Memory B cell (primary cell): ENCODE measurements at regions not wholly inside any gene's neighbourhood (a gene's known extent, or its start where the extent isn't known, plus 50 kb on each side); places are given as distances from the start of the nearest gene placed in this dataset.
A peak's percentile ranks its signal among the peaks of the same experiment; 100 is the strongest.
"Not testable (repeated sequence)": the region's sequence is repeated elsewhere in the genome, so short reads cannot be mapped to it uniquely, and the experiment has no call there.

Experiments
- ATAC-seq: fragments of 150-1000 bp; cut with Tn5 transposase; 2 replicates; pipeline ENCODE4 v1.10.0; 2021; ENCODE audit warnings: low read depth, mild to moderate bottlenecking, moderate library complexity
- DNase-seq, 2 donors: peaks; one replicate each; pipeline ENCODE4 v3.0.0; 2022; ENCODE audit warnings: low spot score in 2 of 2
- H3K27ac Mint-ChIP-seq: one replicate; pipeline ENCODE4 v1.8.0; 2022; ENCODE audit warnings: mild to moderate bottlenecking, moderate library complexity, mixed read lengths
- H3K27me3 Mint-ChIP-seq: one replicate; pipeline ENCODE4 v1.8.0; 2022; ENCODE audit warnings: mixed read lengths
- H3K36me3 Mint-ChIP-seq: one replicate; pipeline ENCODE4 v1.8.0; 2022; ENCODE audit warnings: mild to moderate bottlenecking, mixed read lengths
- H3K4me1 Mint-ChIP-seq: one replicate; pipeline ENCODE4 v1.8.0; 2022; ENCODE audit warnings: mixed read lengths
- H3K4me3 Mint-ChIP-seq: one replicate; pipeline ENCODE4 v1.8.0; 2022; ENCODE audit warnings: mild to moderate bottlenecking, moderate library complexity, mixed read lengths
- H3K9me3 Mint-ChIP-seq: one replicate; pipeline ENCODE4 v1.8.0; 2022; ENCODE audit warnings: mixed read lengths

- H3K36me3 Mint-ChIP-seq, result no peaks in the 10 kb centered on the region
- no peak for ATAC-seq
- no peaks in the 10 kb centered on the region for H3K9me3 Mint-ChIP-seq
- DNase-seq, result no peak
- H3K27ac Mint-ChIP-seq, result no peak overlapping the region
- H3K4me1 Mint-ChIP-seq, result no peaks in the 10 kb centered on the region
- H3K27me3 Mint-ChIP-seq, result peaks cover under 1% of the 10 kb centered on the region
- H3K4me3 Mint-ChIP-seq, result no peak overlapping the region
Measured at GRCh38 chr2:71927757-71928715, 219.6 kb downstream of the CYP26B1 start.

GRCh38 chr2:71926876-71927756 lies 220.5 kb downstream of the CYP26B1 start:
- DNase-seq (no peak), ATAC-seq (no peak)
- H3K4me1 Mint-ChIP-seq, result no peaks in the 10 kb centered on the region
- H3K27ac Mint-ChIP-seq, result no peak overlapping the region
- no peaks in the 10 kb centered on the region for H3K36me3 Mint-ChIP-seq
- H3K4me3 Mint-ChIP-seq, result no peak overlapping the region
- H3K27me3 Mint-ChIP-seq, result no peaks in the 10 kb centered on the region
- no peaks in the 10 kb centered on the region for H3K9me3 Mint-ChIP-seq

DNA sequence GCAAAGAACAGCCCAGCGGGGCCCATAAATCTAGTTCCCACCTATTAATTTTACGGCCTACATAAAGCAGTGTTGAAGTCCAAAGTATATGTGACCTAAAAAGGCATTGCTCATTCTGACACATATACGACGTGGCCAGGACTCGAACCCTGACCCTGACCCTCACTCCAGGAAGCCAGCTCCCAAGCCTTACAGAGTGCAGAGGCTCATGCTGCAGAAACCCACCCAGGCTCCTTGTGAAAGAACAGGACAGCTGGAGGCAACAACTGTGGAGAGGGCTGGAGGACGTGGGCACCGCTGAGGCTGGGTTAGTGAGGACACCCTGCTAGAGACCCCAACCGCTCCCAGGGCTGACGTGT lies 221.6 kb downstream of the CYP26B1 start:
- no peak overlapping the region for H3K27ac Mint-ChIP-seq
- H3K36me3 Mint-ChIP-seq, result no peaks in the 10 kb centered on the region
- ATAC-seq (no peak), DNase-seq (no peak)
- H3K9me3 Mint-ChIP-seq, result no peaks in the 10 kb centered on the region
- no peaks in the 10 kb centered on the region for H3K27me3 Mint-ChIP-seq
- no peaks in the 10 kb centered on the region for H3K4me1 Mint-ChIP-seq
- no peak overlapping the region for H3K4me3 Mint-ChIP-seq

- Mint-ChIP-seq H3K4me1 (no peaks in the 10 kb centered on the region), H3K4me3 (no peak overlapping the region), H3K27me3 (no peaks in the 10 kb centered on the region), H3K27ac (no peak overlapping the region), H3K9me3 (no peaks in the 10 kb centered on the region), H3K36me3 (no peaks in the 10 kb centered on the region)
- ATAC-seq (no peak), DNase-seq (no peak)
Measured at GRCh38 chr2:71925268-71926088, 222.2 kb downstream of the CYP26B1 start.

- no peaks in the 10 kb centered on the region for H3K9me3 Mint-ChIP-seq
- no peak overlapping the region for H3K4me3 Mint-ChIP-seq
- no peaks in the 10 kb centered on the region for H3K27me3 Mint-ChIP-seq
- no peak overlapping the region for H3K27ac Mint-ChIP-seq
- ATAC-seq, result peak; percentile 38
- peak; percentile 35 to 46 for DNase-seq
- no peaks in the 10 kb centered on the region for H3K4me1 Mint-ChIP-seq
- no peaks in the 10 kb centered on the region for H3K36me3 Mint-ChIP-seq
Measured at GRCh38 chr2:71923887-71924533, 223.7 kb downstream of the CYP26B1 start.

DNA sequence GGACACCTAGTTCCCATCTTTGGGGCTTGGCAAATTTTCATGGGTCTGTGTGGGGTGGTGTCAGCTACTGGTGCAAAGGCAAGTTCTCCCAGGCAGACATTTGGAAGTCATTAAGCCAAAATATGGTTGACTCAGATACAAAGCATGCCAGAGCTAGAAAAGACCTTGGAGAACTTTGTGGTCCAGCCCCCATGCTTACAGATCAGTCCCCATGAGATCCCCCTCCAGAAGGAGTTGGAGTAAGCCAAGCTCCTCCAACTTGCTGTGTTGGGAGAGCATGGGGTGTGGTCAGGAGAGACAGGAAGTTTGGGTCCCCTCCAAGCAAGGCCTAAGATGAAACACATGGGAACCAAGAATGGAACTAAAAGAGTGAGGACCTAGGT lies 224.5 kb downstream of the CYP26B1 start:
- Mint-ChIP-seq H3K9me3 (peaks cover 5% of the 10 kb centered on the region), H3K4me1 (no peaks in the 10 kb centered on the region), H3K27me3 (peaks cover 3% of the 10 kb centered on the region), H3K36me3 (peaks cover 3% of the 10 kb centered on the region), H3K4me3 (no peak overlapping the region), H3K27ac (no peak overlapping the region)
- ATAC-seq (no peak), DNase-seq (no peak)

DNA sequence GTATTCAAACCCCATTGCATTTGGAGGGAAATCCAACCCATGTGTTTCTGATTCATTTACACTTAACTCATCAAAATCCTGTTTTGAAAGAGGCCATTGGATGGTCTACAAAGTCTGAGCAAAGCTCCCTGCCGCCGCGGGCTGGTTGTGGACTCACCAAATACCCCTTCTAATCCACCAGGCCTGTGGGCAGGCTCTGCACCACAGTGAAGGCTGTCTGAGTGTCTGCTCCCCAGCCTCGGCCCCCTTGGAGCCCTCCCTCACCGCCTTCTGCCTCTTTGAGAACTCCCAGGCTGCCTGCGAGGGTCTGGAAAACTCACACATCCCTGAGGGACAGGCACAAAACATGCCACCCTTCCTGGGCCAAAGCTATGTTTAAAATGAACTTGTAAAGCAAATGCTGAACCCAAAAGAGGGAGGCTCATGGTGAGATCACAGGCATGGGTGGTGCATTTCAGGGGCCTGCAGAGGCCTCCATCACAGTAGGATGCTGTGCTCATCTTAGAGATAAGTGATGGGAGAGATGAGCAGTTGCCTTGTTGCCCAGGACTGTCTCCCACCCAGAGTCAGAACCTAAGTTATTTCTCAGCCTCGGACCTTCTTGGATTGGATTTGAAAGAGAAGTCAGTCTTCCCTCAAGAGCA lies 225.0 kb downstream of the CYP26B1 start:
- no peak overlapping the region for H3K27ac Mint-ChIP-seq
- peaks cover 3% of the 10 kb centered on the region for H3K36me3 Mint-ChIP-seq
- H3K27me3 Mint-ChIP-seq, result peaks cover 3% of the 10 kb centered on the region
- peaks cover 6% of the 10 kb centered on the region for H3K9me3 Mint-ChIP-seq
- no peak for ATAC-seq
- no peak for DNase-seq
- no peak overlapping the region for H3K4me3 Mint-ChIP-seq
- no peaks in the 10 kb centered on the region for H3K4me1 Mint-ChIP-seq

DNA sequence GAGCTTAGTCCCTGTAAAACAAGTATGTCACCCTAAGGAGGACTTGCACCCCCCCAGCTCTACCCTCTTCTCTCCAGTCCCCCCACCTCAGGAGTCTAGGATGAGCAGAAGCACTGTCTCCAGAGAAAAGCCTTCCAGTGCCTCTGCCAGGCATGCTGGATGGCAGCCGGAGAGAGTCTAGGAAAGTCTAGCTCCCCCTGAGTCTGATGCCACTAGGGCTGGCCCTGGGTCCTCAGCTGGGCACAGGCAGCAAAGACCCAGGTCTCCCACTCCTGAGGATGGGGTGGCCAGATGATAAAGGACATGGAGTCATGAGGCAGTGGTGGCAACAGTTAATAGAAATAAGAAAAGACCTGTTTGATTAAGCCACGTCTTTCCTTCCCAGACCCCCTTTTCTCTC lies 225.6 kb downstream of the CYP26B1 start:
- Mint-ChIP-seq H3K36me3 (peaks cover 3% of the 10 kb centered on the region), H3K9me3 (peaks cover 7% of the 10 kb centered on the region), H3K27ac (no peak overlapping the region), H3K4me1 (no peaks in the 10 kb centered on the region), H3K4me3 (no peak overlapping the region), H3K27me3 (peaks cover 3% of the 10 kb centered on the region)
- ATAC-seq (no peak), DNase-seq (no peak)

GRCh38 chr2:71920819-71921218 lies 226.8 kb downstream of the CYP26B1 start:
- not testable (repeated sequence) for H3K9me3 Mint-ChIP-seq, H3K27me3 Mint-ChIP-seq, H3K4me3 Mint-ChIP-seq, H3K4me1 Mint-ChIP-seq, ATAC-seq, DNase-seq, H3K36me3 Mint-ChIP-seq, H3K27ac Mint-ChIP-seq

GRCh38 chr2:71919708-71920107 lies 228.0 kb downstream of the CYP26B1 start:
- DNase-seq, result no peak
- H3K27me3 Mint-ChIP-seq, result peaks cover 5% of the 10 kb centered on the region
- peaks cover 9% of the 10 kb centered on the region for H3K9me3 Mint-ChIP-seq
- H3K4me1 Mint-ChIP-seq, result no peaks in the 10 kb centered on the region
- no peak overlapping the region for H3K4me3 Mint-ChIP-seq
- ATAC-seq, result no peak
- H3K36me3 Mint-ChIP-seq, result peaks cover 3% of the 10 kb centered on the region
- no peak overlapping the region for H3K27ac Mint-ChIP-seq

- no peak for ATAC-seq
- H3K27ac Mint-ChIP-seq, result no peak overlapping the region
- peaks cover 13% of the 10 kb centered on the region for H3K9me3 Mint-ChIP-seq
- no peak for DNase-seq
- no peaks in the 10 kb centered on the region for H3K4me1 Mint-ChIP-seq
- no peak overlapping the region for H3K4me3 Mint-ChIP-seq
- peaks cover 5% of the 10 kb centered on the region for H3K27me3 Mint-ChIP-seq
- H3K36me3 Mint-ChIP-seq, result no peaks in the 10 kb centered on the region
Measured at GRCh38 chr2:71910277-71910676, 237.4 kb downstream of the CYP26B1 start.

- ATAC-seq (no peak), DNase-seq (no peak)
- Mint-ChIP-seq H3K4me1 (no peaks in the 10 kb centered on the region), H3K9me3 (peaks cover 13% of the 10 kb centered on the region), H3K27me3 (peaks cover 8% of the 10 kb centered on the region), H3K36me3 (no peaks in the 10 kb centered on the region), H3K4me3 (no peak overlapping the region), H3K27ac (no peak overlapping the region)
Measured at GRCh38 chr2:71908798-71909197, 238.9 kb downstream of the CYP26B1 start.

DNA sequence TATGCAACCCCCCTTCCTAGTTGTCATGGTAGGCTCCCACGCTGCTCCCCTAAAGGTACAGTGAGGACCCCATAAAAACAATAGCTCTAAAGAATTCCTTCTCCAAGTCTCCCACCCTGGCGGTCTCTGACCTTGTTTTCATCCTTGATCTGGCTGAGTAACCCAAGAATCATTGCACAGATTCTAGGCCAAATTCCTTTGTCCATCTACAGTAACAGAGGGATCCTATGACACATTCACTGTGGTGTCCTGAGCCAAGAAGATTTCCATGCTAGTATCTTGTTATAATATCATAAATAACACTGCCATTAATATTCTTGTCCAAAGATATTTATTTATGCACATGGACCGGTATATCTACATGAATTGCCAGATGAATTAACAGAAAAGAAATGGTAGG lies 240.2 kb downstream of the CYP26B1 start:
- Mint-ChIP-seq H3K27ac (no peak overlapping the region), H3K9me3 (peaks cover 11% of the 10 kb centered on the region), H3K27me3 (peaks cover 8% of the 10 kb centered on the region), H3K4me1 (no peaks in the 10 kb centered on the region), H3K4me3 (no peak overlapping the region), H3K36me3 (no peaks in the 10 kb centered on the region)
- DNase-seq, result no peak
- ATAC-seq, result no peak
